ENCODE measurements at regions not wholly inside any gene's neighbourhood (a gene's known extent, or its start where the extent isn't known, plus 50 kb on each side); places are given as distances from the start of the nearest gene placed in this dataset.

DNA sequence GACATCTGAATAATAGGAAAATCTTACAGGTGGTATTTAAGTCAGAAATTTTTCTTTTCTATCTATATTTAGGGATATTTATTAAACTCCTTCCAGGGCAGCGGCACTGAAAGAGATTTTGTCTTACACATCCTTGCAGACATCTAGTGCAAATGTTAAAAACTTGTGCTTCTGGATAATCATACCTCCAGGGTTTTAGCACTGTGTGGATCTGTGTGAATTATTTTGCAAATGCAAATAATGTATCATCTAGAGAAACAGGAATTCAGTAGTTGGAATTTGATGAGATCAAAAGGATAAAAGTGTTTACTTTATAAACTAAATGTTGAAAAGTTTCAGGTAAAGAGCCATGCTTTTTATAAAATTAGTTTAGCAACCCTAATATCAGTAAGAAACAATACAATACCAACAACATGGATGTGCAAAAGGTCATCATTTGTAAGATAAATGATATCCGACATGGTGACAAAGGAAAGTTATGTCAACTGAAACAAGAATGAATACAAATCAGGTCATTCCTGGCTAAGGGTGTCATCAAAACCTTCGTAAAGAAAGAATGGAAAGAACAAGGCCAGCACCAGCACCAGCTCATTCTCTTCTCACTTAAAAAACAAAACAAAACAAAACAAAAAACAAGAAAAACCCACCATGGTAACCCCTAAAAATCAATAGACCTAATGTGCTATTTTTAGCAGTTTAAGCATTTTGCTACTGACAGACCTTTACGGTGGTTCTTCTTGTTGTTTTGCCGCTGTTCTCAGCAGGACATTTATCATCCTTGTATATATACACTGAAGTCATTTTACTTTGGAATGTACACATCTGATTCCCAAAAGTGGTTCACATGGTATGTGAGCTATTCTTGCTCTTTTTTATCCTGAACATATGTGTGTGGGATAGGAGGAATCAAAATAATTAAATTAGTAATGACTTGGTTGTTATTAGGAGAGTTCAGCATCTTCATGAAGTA lies 219.7 kb upstream of the NDST3 start:
- WGBS (ENCODE audit: insufficient coverage), result no CpG with 5 or more reads among the region's 5 CpGs
- Histone ChIP-seq H3K27me3 (replicated peaks in 1 of 2; ENCODE audit: control insufficient read depth in 2 of 2, extremely low read depth in 1 of 2, insufficient read depth in 2 of 2, low read length in 1 of 2) (no peaks in the 10 kb centered on the region), H3K9me3 (no peaks in the 10 kb centered on the region), H3K36me3 (ENCODE audit: control insufficient read depth in 2 of 2, extremely low read depth in 1 of 2, insufficient read depth in 1 of 2, low read length in 1 of 2) (no peaks in the 10 kb centered on the region), H3K4me3 (ENCODE audit: control insufficient read depth in 1 of 2, extremely low read depth in 1 of 2, low read length in 1 of 2) (no peak overlapping the region), H3K27ac (ENCODE audit: low read length) (no peak overlapping the region), H3K4me1 (ENCODE audit: control insufficient read depth in 1 of 2, extremely low read depth in 1 of 2, insufficient read depth in 2 of 2, low read length in 2 of 2) (no peaks in the 10 kb centered on the region)
- ATAC-seq (replicated peaks in 1 of 4) (no peak), DNase-seq (no peak)
- H3K4me3 Mint-ChIP-seq, result no peak overlapping the region
- no peak overlapping the region for H3K27ac Mint-ChIP-seq
- POLR2A ChIA-PET, result no interaction called here
- no peaks in the 10 kb centered on the region for H3K9me3 Mint-ChIP-seq
- CTCF ChIA-PET, result no interaction called here
- H3K4me1 Mint-ChIP-seq, result no peaks in the 10 kb centered on the region
- no peaks in the 10 kb centered on the region for H3K27me3 Mint-ChIP-seq
- H3K36me3 Mint-ChIP-seq, result no peaks in the 10 kb centered on the region

DNA sequence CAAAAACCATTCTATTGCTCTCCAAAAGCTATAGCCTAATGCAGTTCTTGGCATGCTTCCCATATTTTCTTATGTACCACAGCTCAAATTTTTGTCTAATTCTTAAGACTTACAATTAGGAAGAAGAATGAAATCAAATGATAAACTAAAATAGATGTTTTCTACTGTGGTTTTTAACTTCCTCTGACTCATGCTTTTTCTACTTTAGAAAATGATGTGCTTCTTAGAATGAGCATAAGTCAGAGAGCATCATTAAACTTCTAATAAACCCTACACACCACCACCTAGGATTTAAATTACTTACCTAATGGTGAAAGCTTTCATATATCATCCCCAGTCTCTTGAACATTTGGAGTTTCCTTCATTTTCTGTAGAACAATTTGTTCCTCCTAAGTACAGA lies 217.0 kb upstream of the NDST3 start:
- ATAC-seq (replicated peaks in 1 of 4) (no peak), DNase-seq (no peak)
- Histone ChIP-seq H3K27me3 (replicated peaks in 1 of 2; ENCODE audit: control insufficient read depth in 2 of 2, extremely low read depth in 1 of 2, insufficient read depth in 2 of 2, low read length in 1 of 2) (no peaks in the 10 kb centered on the region), H3K27ac (ENCODE audit: low read length) (no peak overlapping the region), H3K4me1 (ENCODE audit: control insufficient read depth in 1 of 2, extremely low read depth in 1 of 2, insufficient read depth in 2 of 2, low read length in 2 of 2) (no peaks in the 10 kb centered on the region), H3K9me3 (no peaks in the 10 kb centered on the region), H3K4me3 (ENCODE audit: control insufficient read depth in 1 of 2, extremely low read depth in 1 of 2, low read length in 1 of 2) (no peak overlapping the region), H3K36me3 (ENCODE audit: control insufficient read depth in 2 of 2, extremely low read depth in 1 of 2, insufficient read depth in 1 of 2, low read length in 1 of 2) (no peaks in the 10 kb centered on the region)
- H3K36me3 Mint-ChIP-seq, result no peaks in the 10 kb centered on the region
- CTCF ChIA-PET, result no interaction called here
- H3K27me3 Mint-ChIP-seq, result no peaks in the 10 kb centered on the region
- no peaks in the 10 kb centered on the region for H3K9me3 Mint-ChIP-seq
- no peak overlapping the region for H3K4me3 Mint-ChIP-seq
- no peak overlapping the region for H3K27ac Mint-ChIP-seq
- no peaks in the 10 kb centered on the region for H3K4me1 Mint-ChIP-seq
- POLR2A ChIA-PET, result no interaction called here

DNA sequence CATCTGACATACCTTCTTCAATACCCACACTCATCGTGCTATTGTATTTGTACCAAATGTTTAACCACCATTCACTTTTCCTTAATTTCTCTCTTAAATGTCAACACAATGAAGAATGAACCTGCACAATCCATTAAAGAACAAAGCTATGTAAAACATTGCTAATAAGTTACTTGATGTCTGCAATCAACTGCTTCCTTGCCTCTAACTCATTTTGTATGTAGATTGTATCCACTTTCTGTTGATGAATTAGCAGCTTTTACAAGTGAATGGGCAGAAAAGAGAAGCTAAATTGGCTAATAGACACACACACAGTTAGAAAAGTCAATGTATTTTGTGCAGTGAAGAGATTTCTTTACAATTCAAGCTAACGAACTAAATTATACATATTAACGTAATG lies 212.5 kb upstream of the NDST3 start:
- Histone ChIP-seq H3K36me3 (ENCODE audit: control insufficient read depth in 2 of 2, extremely low read depth in 1 of 2, insufficient read depth in 1 of 2, low read length in 1 of 2) (no peaks in the 10 kb centered on the region), H3K27ac (ENCODE audit: low read length) (no peak overlapping the region), H3K4me1 (ENCODE audit: control insufficient read depth in 1 of 2, extremely low read depth in 1 of 2, insufficient read depth in 2 of 2, low read length in 2 of 2) (no peaks in the 10 kb centered on the region), H3K27me3 (replicated peaks in 1 of 2; ENCODE audit: control insufficient read depth in 2 of 2, extremely low read depth in 1 of 2, insufficient read depth in 2 of 2, low read length in 1 of 2) (no peaks in the 10 kb centered on the region), H3K4me3 (ENCODE audit: control insufficient read depth in 1 of 2, extremely low read depth in 1 of 2, low read length in 1 of 2) (no peak overlapping the region), H3K9me3 (no peaks in the 10 kb centered on the region)
- Mint-ChIP-seq H3K4me3 (no peak overlapping the region), H3K36me3 (no peaks in the 10 kb centered on the region), H3K9me3 (no peaks in the 10 kb centered on the region), H3K4me1 (no peaks in the 10 kb centered on the region), H3K27ac (no peak overlapping the region), H3K27me3 (no peaks in the 10 kb centered on the region)
- DNase-seq, result no peak
- WGBS (ENCODE audit: insufficient coverage), result 29% methylated on average over 1 of the region's 3 CpGs
- ATAC-seq (replicated peaks in 1 of 4), result no peak
- POLR2A ChIA-PET, result no interaction called here
- CTCF ChIA-PET, result no interaction called here

GRCh38 chr4:117823388-117823787 lies 210.9 kb upstream of the NDST3 start:
- H3K9me3 Mint-ChIP-seq, result no peaks in the 10 kb centered on the region
- DNase-seq (no peak), ATAC-seq (replicated peaks in 1 of 4) (no peak)
- no peak overlapping the region for H3K4me3 Mint-ChIP-seq
- no peak overlapping the region for H3K27ac ChIP-seq (ENCODE audit: low read length)
- ChIA-PET POLR2A (no interaction called here), CTCF (no interaction called here)
- no peaks in the 10 kb centered on the region for H3K27me3 Mint-ChIP-seq
- H3K4me1 Mint-ChIP-seq, result no peaks in the 10 kb centered on the region
- H3K4me3 ChIP-seq (ENCODE audit: control insufficient read depth in 1 of 2, extremely low read depth in 1 of 2, low read length in 1 of 2), result no peak overlapping the region
- no peaks in the 10 kb centered on the region for H3K9me3 ChIP-seq
- H3K27ac Mint-ChIP-seq, result no peak overlapping the region
- H3K27me3 ChIP-seq (replicated peaks in 1 of 2; ENCODE audit: control insufficient read depth in 2 of 2, extremely low read depth in 1 of 2, insufficient read depth in 2 of 2, low read length in 1 of 2), result no peaks in the 10 kb centered on the region
- no peaks in the 10 kb centered on the region for H3K36me3 Mint-ChIP-seq
- no CpG with 5 or more reads among the region's 3 CpGs for WGBS (ENCODE audit: insufficient coverage)
- H3K4me1 ChIP-seq (ENCODE audit: control insufficient read depth in 1 of 2, extremely low read depth in 1 of 2, insufficient read depth in 2 of 2, low read length in 2 of 2), result no peaks in the 10 kb centered on the region
- H3K36me3 ChIP-seq (ENCODE audit: control insufficient read depth in 2 of 2, extremely low read depth in 1 of 2, insufficient read depth in 1 of 2, low read length in 1 of 2), result no peaks in the 10 kb centered on the region

- Histone ChIP-seq H3K27me3 (replicated peaks in 1 of 2; ENCODE audit: control insufficient read depth in 2 of 2, extremely low read depth in 1 of 2, insufficient read depth in 2 of 2, low read length in 1 of 2) (no peaks in the 10 kb centered on the region), H3K9me3 (no peaks in the 10 kb centered on the region), H3K27ac (ENCODE audit: low read length) (no peak overlapping the region), H3K4me1 (ENCODE audit: control insufficient read depth in 1 of 2, extremely low read depth in 1 of 2, insufficient read depth in 2 of 2, low read length in 2 of 2) (no peaks in the 10 kb centered on the region), H3K4me3 (ENCODE audit: control insufficient read depth in 1 of 2, extremely low read depth in 1 of 2, low read length in 1 of 2) (no peak overlapping the region), H3K36me3 (ENCODE audit: control insufficient read depth in 2 of 2, extremely low read depth in 1 of 2, insufficient read depth in 1 of 2, low read length in 1 of 2) (no peaks in the 10 kb centered on the region)
- no peaks in the 10 kb centered on the region for H3K4me1 Mint-ChIP-seq
- no peak overlapping the region for H3K4me3 Mint-ChIP-seq
- H3K36me3 Mint-ChIP-seq, result no peaks in the 10 kb centered on the region
- CTCF ChIA-PET, result no interaction called here
- DNase-seq, result no peak
- H3K27me3 Mint-ChIP-seq, result no peaks in the 10 kb centered on the region
- ATAC-seq (replicated peaks in 1 of 4), result no peak
- no peaks in the 10 kb centered on the region for H3K9me3 Mint-ChIP-seq
- H3K27ac Mint-ChIP-seq, result no peak overlapping the region
- POLR2A ChIA-PET, result no interaction called here
- no CpG with 5 or more reads among the region's 1 CpG for WGBS (ENCODE audit: insufficient coverage)
Measured at GRCh38 chr4:117825600-117825999, 208.7 kb upstream of the NDST3 start.

DNA sequence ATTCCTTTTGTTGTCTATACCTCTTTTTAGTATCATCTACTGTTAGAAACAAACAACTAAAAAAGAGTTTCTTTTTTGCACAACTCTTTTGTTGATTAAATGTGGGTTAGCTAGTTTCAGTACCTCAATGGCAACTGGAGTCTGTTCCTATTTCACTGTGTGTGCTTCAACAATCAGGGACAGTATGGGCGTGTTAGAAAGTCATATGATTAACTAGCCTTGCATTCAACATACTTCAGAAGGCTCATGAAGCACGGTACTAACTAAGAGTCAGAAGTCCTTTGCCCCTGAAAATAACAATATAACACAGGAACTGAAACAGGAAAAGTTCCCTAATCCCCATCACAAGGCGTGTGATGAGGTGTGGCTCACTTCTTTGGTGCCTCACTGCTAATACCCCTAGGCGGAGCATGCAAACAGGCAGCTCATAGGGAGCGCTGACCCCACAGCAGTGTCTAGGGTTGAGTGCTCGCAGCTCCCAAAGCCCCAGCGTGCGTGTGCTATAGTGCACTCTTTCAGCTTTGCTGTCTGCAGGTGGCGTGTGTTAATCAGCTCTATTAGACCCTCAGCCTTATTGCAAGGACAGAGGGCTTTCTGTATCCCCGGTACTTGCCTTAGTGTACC lies 203.1 kb upstream of the NDST3 start:
- Histone ChIP-seq H3K4me3 (ENCODE audit: control insufficient read depth in 1 of 2, extremely low read depth in 1 of 2, low read length in 1 of 2) (no peak overlapping the region), H3K27ac (ENCODE audit: low read length) (no peak overlapping the region), H3K9me3 (no peaks in the 10 kb centered on the region), H3K27me3 (replicated peaks in 1 of 2; ENCODE audit: control insufficient read depth in 2 of 2, extremely low read depth in 1 of 2, insufficient read depth in 2 of 2, low read length in 1 of 2) (no peaks in the 10 kb centered on the region), H3K36me3 (ENCODE audit: control insufficient read depth in 2 of 2, extremely low read depth in 1 of 2, insufficient read depth in 1 of 2, low read length in 1 of 2) (no peaks in the 10 kb centered on the region), H3K4me1 (ENCODE audit: control insufficient read depth in 1 of 2, extremely low read depth in 1 of 2, insufficient read depth in 2 of 2, low read length in 2 of 2) (no peaks in the 10 kb centered on the region)
- Mint-ChIP-seq H3K4me3 (no peak overlapping the region), H3K4me1 (no peaks in the 10 kb centered on the region), H3K9me3 (peaks cover 0 to 10% (median 0%) of the 10 kb centered on the region in 3 donors), H3K36me3 (no peaks in the 10 kb centered on the region), H3K27ac (no peak overlapping the region), H3K27me3 (no peaks in the 10 kb centered on the region)
- ChIA-PET POLR2A (no interaction called here), CTCF (no interaction called here)
- WGBS (ENCODE audit: insufficient coverage), result 80% methylated on average over 9 of the region's 10 CpGs
- ATAC-seq (replicated peaks in 1 of 4) (no peak), DNase-seq (no peak)

All from T-cell (primary cell).